ENCODE measurements at regions not wholly inside any gene's neighbourhood (a gene's known extent, or its start where the extent isn't known, plus 50 kb on each side); places are given as distances from the start of the nearest gene placed in this dataset.

DNA sequence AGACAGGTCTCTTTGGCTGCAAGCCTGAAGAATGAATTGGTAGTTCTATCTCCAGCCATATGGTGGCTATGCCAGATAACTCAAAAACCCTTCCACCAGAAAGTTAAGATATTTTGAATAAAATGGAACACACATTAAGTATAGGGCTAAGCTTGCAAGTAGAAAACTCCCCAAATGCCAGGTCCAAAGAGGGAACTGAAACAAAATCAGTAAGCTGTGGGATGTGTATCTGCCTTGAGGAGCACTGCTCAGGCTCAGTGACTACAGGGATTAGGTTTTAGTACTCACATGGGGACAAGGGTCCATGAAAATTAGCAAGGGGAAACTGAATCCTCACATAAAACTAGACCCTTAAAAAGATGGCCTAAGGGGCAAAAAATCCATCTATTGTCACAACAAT is 115.7 kb upstream of the PMFBP1 start (continued):
- TF ChIP-seq, protein P1, sequence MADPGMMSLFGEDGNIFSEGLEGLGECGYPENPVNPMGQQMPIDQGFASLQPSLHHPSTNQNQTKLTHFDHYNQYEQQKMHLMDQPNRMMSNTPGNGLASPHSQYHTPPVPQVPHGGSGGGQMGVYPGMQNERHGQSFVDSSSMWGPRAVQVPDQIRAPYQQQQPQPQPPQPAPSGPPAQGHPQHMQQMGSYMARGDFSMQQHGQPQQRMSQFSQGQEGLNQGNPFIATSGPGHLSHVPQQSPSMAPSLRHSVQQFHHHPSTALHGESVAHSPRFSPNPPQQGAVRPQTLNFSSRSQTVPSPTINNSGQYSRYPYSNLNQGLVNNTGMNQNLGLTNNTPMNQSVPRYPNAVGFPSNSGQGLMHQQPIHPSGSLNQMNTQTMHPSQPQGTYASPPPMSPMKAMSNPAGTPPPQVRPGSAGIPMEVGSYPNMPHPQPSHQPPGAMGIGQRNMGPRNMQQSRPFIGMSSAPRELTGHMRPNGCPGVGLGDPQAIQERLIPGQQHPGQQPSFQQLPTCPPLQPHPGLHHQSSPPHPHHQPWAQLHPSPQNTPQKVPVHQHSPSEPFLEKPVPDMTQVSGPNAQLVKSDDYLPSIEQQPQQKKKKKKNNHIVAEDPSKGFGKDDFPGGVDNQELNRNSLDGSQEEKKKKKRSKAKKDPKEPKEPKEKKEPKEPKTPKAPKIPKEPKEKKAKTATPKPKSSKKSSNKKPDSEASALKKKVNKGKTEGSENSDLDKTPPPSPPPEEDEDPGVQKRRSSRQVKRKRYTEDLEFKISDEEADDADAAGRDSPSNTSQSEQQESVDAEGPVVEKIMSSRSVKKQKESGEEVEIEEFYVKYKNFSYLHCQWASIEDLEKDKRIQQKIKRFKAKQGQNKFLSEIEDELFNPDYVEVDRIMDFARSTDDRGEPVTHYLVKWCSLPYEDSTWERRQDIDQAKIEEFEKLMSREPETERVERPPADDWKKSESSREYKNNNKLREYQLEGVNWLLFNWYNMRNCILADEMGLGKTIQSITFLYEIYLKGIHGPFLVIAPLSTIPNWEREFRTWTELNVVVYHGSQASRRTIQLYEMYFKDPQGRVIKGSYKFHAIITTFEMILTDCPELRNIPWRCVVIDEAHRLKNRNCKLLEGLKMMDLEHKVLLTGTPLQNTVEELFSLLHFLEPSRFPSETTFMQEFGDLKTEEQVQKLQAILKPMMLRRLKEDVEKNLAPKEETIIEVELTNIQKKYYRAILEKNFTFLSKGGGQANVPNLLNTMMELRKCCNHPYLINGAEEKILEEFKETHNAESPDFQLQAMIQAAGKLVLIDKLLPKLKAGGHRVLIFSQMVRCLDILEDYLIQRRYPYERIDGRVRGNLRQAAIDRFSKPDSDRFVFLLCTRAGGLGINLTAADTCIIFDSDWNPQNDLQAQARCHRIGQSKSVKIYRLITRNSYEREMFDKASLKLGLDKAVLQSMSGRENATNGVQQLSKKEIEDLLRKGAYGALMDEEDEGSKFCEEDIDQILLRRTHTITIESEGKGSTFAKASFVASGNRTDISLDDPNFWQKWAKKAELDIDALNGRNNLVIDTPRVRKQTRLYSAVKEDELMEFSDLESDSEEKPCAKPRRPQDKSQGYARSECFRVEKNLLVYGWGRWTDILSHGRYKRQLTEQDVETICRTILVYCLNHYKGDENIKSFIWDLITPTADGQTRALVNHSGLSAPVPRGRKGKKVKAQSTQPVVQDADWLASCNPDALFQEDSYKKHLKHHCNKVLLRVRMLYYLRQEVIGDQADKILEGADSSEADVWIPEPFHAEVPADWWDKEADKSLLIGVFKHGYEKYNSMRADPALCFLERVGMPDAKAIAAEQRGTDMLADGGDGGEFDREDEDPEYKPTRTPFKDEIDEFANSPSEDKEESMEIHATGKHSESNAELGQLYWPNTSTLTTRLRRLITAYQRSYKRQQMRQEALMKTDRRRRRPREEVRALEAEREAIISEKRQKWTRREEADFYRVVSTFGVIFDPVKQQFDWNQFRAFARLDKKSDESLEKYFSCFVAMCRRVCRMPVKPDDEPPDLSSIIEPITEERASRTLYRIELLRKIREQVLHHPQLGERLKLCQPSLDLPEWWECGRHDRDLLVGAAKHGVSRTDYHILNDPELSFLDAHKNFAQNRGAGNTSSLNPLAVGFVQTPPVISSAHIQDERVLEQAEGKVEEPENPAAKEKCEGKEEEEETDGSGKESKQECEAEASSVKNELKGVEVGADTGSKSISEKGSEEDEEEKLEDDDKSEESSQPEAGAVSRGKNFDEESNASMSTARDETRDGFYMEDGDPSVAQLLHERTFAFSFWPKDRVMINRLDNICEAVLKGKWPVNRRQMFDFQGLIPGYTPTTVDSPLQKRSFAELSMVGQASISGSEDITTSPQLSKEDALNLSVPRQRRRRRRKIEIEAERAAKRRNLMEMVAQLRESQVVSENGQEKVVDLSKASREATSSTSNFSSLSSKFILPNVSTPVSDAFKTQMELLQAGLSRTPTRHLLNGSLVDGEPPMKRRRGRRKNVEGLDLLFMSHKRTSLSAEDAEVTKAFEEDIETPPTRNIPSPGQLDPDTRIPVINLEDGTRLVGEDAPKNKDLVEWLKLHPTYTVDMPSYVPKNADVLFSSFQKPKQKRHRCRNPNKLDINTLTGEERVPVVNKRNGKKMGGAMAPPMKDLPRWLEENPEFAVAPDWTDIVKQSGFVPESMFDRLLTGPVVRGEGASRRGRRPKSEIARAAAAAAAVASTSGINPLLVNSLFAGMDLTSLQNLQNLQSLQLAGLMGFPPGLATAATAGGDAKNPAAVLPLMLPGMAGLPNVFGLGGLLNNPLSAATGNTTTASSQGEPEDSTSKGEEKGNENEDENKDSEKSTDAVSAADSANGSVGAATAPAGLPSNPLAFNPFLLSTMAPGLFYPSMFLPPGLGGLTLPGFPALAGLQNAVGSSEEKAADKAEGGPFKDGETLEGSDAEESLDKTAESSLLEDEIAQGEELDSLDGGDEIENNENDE (IDR thresholded peaks at IDR 0.05; ENCODE audit: insufficient replicate concordance, low read length), result no peak
- TF ChIP-seq, protein P2, sequence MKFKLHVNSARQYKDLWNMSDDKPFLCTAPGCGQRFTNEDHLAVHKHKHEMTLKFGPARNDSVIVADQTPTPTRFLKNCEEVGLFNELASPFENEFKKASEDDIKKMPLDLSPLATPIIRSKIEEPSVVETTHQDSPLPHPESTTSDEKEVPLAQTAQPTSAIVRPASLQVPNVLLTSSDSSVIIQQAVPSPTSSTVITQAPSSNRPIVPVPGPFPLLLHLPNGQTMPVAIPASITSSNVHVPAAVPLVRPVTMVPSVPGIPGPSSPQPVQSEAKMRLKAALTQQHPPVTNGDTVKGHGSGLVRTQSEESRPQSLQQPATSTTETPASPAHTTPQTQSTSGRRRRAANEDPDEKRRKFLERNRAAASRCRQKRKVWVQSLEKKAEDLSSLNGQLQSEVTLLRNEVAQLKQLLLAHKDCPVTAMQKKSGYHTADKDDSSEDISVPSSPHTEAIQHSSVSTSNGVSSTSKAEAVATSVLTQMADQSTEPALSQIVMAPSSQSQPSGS (IDR thresholded peaks at IDR 0.05; ENCODE audit: low read length), result no peak
- TF ChIP-seq SIX5 (IDR thresholded peaks at IDR 0.05; ENCODE audit: low read depth, low read length) (no peak), TEAD4 (IDR thresholded peaks at IDR 0.05; ENCODE audit: low read depth, low read length) (no peak), SIRT6 (IDR thresholded peaks at IDR 0.05; ENCODE audit: low read length) (no peak), TCF12 (IDR thresholded peaks at IDR 0.05; ENCODE audit: low read depth, low read length) (no peak), EGR1 (IDR thresholded peaks at IDR 0.05; ENCODE audit: borderline replicate concordance, low read depth, low read length) (no peak), RBBP5 (IDR thresholded peaks at IDR 0.05; ENCODE audit: borderline replicate concordance, low read depth, low read length) (no peak), SRF (IDR thresholded peaks at IDR 0.05; ENCODE audit: low read depth, low read length) (no peak), SP1 (IDR thresholded peaks at IDR 0.05; ENCODE audit: low read depth, low read length) (no peak)
- TF ChIP-seq, protein P3, sequence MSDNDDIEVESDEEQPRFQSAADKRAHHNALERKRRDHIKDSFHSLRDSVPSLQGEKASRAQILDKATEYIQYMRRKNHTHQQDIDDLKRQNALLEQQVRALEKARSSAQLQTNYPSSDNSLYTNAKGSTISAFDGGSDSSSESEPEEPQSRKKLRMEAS (IDR thresholded peaks at IDR 0.05), result no peak
